SK-N-SH (cell line): ENCODE measurements at regions not wholly inside any gene's neighbourhood (a gene's known extent, or its start where the extent isn't known, plus 50 kb on each side); places are given as distances from the start of the nearest gene placed in this dataset.

ENCODE experiments used
- CTCF ChIA-PET: fragments of 300-600, 350-600 bp; formaldehyde crosslinking; extraction: SDS; loops from one replicate; lab custom pipeline; 2021; lab: Yijun Ruan, JAX
- POLR2A ChIA-PET: fragments of 350-600 bp; sonication (Branson Sonifier 250); formaldehyde crosslinking; extraction: SDS; loops from one replicate; lab custom pipeline; 2020; ENCODE audit warnings: antibody characterized with exemption, inconsistent platforms; lab: Yijun Ruan, JAX
- DNase-seq: peaks from one replicate; pipeline ENCODE4 v3.0.0; 2012
- H2AFZ ChIP-seq: fragments of 200-600 bp; sonication (generic); 2 replicates; pipeline ENCODE4 v1.8.1; 2016; ENCODE audit warnings: antibody characterized with exemption, mild to moderate bottlenecking, low read depth
- H3F3A ChIP-seq: fragments of 200-600 bp; sonication (generic); replicated peaks from 2 replicates; pipeline ENCODE3; 2016; ENCODE audit warnings: antibody characterized with exemption, mild to moderate bottlenecking; ENCODE audit not compliant: insufficient read depth
- H3K27ac ChIP-seq, 2 experiments: fragments of 200-500 bp in 1 of 2; fragments of 200-600 bp in 1 of 2; sonication (Bioruptor generic) in 1 of 2; sonication (generic), shearing (Covaris generic) in 1 of 2; 2 replicates each; pipeline versions ENCODE4 v1.5.1 to v1.6.1; 2014 to 2016; ENCODE audit warnings: low read depth in 2 of 2, inconsistent platforms in 1 of 2, low read length in 1 of 2, mild to moderate bottlenecking in 1 of 2, mixed read lengths in 1 of 2
- H3K27me3 ChIP-seq: fragments of 200-600 bp; sonication (generic), shearing (Covaris generic); 2 replicates; pipeline ENCODE4 v1.6.1; 2016; ENCODE audit warnings: mixed run types; ENCODE audit not compliant: insufficient read depth
- H3K36me3 ChIP-seq, 2 experiments: fragments of 200-500 bp in 1 of 2; fragments of 200-600 bp in 1 of 2; sonication (Bioruptor generic) in 1 of 2; sonication (generic) in 1 of 2; replicated peaks in 1 of 2; 2 replicates each; pipeline versions ENCODE3 to v1.5.1; 2014 to 2016; ENCODE audit warnings: low read length in 1 of 2, mild to moderate bottlenecking in 1 of 2; ENCODE audit not compliant: insufficient read depth in 2 of 2, control insufficient read depth in 1 of 2
- H3K4me1 ChIP-seq, 2 experiments: fragments of 200-500 bp in 1 of 2; fragments of 200-600 bp in 1 of 2; sonication (Bioruptor generic) in 1 of 2; sonication (generic), shearing (Covaris generic) in 1 of 2; 2 replicates each; pipeline versions ENCODE4 v1.5.1 to v1.6.1; 2014 to 2016; ENCODE audit warnings: low read depth in 1 of 2, low read length in 1 of 2, mixed run types in 1 of 2; ENCODE audit not compliant: insufficient read depth in 2 of 2, control insufficient read depth in 1 of 2
- H3K4me2 ChIP-seq: fragments of 200-600 bp; sonication (generic), shearing (Covaris generic); 2 replicates; pipeline ENCODE4 v1.6.1; 2017; ENCODE audit warnings: mixed run types
- H3K4me3 ChIP-seq, 2 experiments: fragments of 200-500 bp in 1 of 2; fragments of 200-600 bp in 1 of 2; sonication (Bioruptor generic) in 1 of 2; sonication (generic), shearing (Covaris generic) in 1 of 2; 2 replicates each; pipeline versions ENCODE4 v1.5.1 to v1.8.1; 2014 to 2016; ENCODE audit warnings: low read depth in 2 of 2, inconsistent platforms in 1 of 2, low read length in 1 of 2, mild to moderate bottlenecking in 1 of 2, mixed read lengths in 1 of 2, moderate library complexity in 1 of 2
- H3K79me2 ChIP-seq: fragments of 200-600 bp; sonication (generic); 2 replicates; pipeline ENCODE4 v1.8.1; 2017; ENCODE audit warnings: mild to moderate bottlenecking; ENCODE audit not compliant: insufficient read depth
- H3K9ac ChIP-seq: fragments of 200-600 bp; sonication (generic); 2 replicates; pipeline ENCODE4 v1.6.1; 2017; ENCODE audit warnings: mixed run types
- H3K9me2 ChIP-seq: fragments of 200-600 bp; sonication (generic); 2 replicates; pipeline ENCODE4 v1.6.1; 2017; ENCODE audit warnings: mixed run types
- H3K9me3 ChIP-seq: fragments of 200-600 bp; sonication (generic); 2 replicates; pipeline ENCODE4 v1.6.1; 2017; ENCODE audit warnings: mixed run types, mild to moderate bottlenecking, moderate library complexity
- H4K20me1 ChIP-seq: fragments of 200-600 bp; sonication (generic); 2 replicates; pipeline ENCODE4 v1.6.1; 2017; ENCODE audit warnings: mild to moderate bottlenecking, mixed run types; ENCODE audit not compliant: insufficient read depth
- ELF1 ChIP-seq: IDR thresholded peaks from 2 replicates; pipeline ENCODE4 v1.4.0; 2012
- EP300 ChIP-seq, 2 experiments: IDR thresholded peaks; 2 replicates each; pipeline versions ENCODE4 v1.4.0 to v1.6.1; 2012; ENCODE audit warnings: borderline replicate concordance in 1 of 2, low read depth in 1 of 2, low read length in 1 of 2
- EZH2phosphoT487 ChIP-seq: fragments of 200-600 bp; sonication (generic); IDR thresholded peaks from 2 replicates; pipeline ENCODE4 v1.6.1; 2017; ENCODE audit warnings: low read depth, mixed run types, mild to moderate bottlenecking, antibody characterized with exemption, moderate library complexity, borderline replicate concordance
- FOSL2 ChIP-seq: IDR thresholded peaks from 2 replicates; pipeline ENCODE4 v1.4.0; 2012; ENCODE audit warnings: low read depth, mild to moderate bottlenecking, moderate library complexity, borderline replicate concordance
- GATA2 ChIP-seq: sonication (generic); formaldehyde crosslinking; IDR thresholded peaks from 2 replicates; pipeline ENCODE4 v1.5.0; 2020; ENCODE audit warnings: mild to moderate bottlenecking, missing genetic modification reagents
- NFIC ChIP-seq: IDR thresholded peaks from 2 replicates; pipeline ENCODE4 v1.4.0; 2012; ENCODE audit warnings: borderline replicate concordance
- RAD21 ChIP-seq: IDR thresholded peaks from 2 replicates; pipeline ENCODE4 v1.6.1; 2012; ENCODE audit warnings: mild to moderate bottlenecking, low read length
- RCOR1 ChIP-seq: fragments of 150-350 bp; IDR thresholded peaks from 2 replicates; pipeline ENCODE4 v1.6.1; 2017; ENCODE audit warnings: antibody characterized with exemption, low read length
- TEAD4 ChIP-seq: IDR thresholded peaks from 2 replicates; pipeline ENCODE4 v1.4.0; 2012; ENCODE audit warnings: mild to moderate bottlenecking, borderline replicate concordance; ENCODE audit not compliant: insufficient read depth
- YY1 ChIP-seq: IDR thresholded peaks from 2 replicates; pipeline ENCODE4 v1.4.0; 2012; ENCODE audit warnings: low read depth, mild to moderate bottlenecking
- WGBS: methylation state at CpG from one replicate; pipeline ENCODE4 v1.1.6; 2017; ENCODE audit warnings: low lambda C conversion rate; 5-methylcytosine and 5-hydroxymethylcytosine counted together
- TF ChIP-seq, protein P1 (sequence below): IDR thresholded peaks from 2 replicates; pipeline ENCODE4 v1.4.0; 2012; ENCODE audit warnings: low read depth, borderline replicate concordance
- TF ChIP-seq, protein P2 (sequence below): fragments of 150-350 bp; IDR thresholded peaks from 2 replicates; pipeline ENCODE4 v1.6.1; 2017; ENCODE audit warnings: antibody characterized with exemption, low read length, low read depth, borderline replicate concordance
- TF ChIP-seq, protein P3 (sequence below): IDR thresholded peaks from 2 replicates; pipeline ENCODE4; 2012

DNA sequence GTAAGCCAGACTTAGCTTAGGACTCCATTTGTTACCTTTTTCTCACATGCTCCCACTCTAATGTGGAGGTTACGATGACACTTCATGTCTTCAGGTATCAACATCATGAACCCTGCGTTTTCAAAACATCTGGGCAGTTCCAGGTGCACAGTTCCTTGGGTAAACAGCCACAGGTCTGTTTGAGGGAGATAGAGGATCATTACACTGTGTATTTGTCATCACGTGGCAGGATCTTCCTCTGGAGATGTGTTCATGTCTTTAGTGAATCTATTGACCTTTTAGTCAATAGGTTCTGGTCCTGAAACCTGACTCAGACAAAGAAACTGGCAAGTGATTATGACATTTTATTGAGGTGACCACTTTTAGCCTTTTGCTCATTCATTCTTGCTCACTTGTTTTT, 145.5 kb downstream of the ANKRD7 start:
- H3K9me3 ChIP-seq, result no peaks in the 10 kb centered on the region
- no peaks in the 10 kb centered on the region for H3K36me3 ChIP-seq
- no peak overlapping the region for H3K4me3 ChIP-seq
- no peak overlapping the region for H3K9ac ChIP-seq
- CTCF ChIA-PET, result interaction anchor here (3.4 kb wide), 1 partner anchor 17 kb away, joined by 12 read pairs; no protein-coding TSS in a partner anchor
- H3K79me2 ChIP-seq, result no peaks in the 10 kb centered on the region
- POLR2A ChIA-PET, result no interaction called here
- H4K20me1 ChIP-seq, result no peaks in the 10 kb centered on the region
- no peaks in the 10 kb centered on the region for H3K4me1 ChIP-seq
- TF ChIP-seq, protein P1, sequence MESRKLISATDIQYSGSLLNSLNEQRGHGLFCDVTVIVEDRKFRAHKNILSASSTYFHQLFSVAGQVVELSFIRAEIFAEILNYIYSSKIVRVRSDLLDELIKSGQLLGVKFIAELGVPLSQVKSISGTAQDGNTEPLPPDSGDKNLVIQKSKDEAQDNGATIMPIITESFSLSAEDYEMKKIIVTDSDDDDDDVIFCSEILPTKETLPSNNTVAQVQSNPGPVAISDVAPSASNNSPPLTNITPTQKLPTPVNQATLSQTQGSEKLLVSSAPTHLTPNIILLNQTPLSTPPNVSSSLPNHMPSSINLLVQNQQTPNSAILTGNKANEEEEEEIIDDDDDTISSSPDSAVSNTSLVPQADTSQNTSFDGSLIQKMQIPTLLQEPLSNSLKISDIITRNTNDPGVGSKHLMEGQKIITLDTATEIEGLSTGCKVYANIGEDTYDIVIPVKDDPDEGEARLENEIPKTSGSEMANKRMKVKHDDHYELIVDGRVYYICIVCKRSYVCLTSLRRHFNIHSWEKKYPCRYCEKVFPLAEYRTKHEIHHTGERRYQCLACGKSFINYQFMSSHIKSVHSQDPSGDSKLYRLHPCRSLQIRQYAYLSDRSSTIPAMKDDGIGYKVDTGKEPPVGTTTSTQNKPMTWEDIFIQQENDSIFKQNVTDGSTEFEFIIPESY, result no peak
- TF ChIP-seq YY1 (no peak), FOSL2 (no peak)
- H3F3A ChIP-seq, result no peaks in the 10 kb centered on the region
- H3K9me2 ChIP-seq, result no peaks in the 10 kb centered on the region
- DNase-seq, result no peak
- H3K4me2 ChIP-seq, result no peak overlapping the region
- H3K27me3 ChIP-seq, result no peaks in the 10 kb centered on the region
- H2AFZ ChIP-seq, result no peak overlapping the region
- H3K27ac ChIP-seq, result no peak overlapping the region
- 22% methylated on average over 3 of the region's 3 CpGs for WGBS

DNA sequence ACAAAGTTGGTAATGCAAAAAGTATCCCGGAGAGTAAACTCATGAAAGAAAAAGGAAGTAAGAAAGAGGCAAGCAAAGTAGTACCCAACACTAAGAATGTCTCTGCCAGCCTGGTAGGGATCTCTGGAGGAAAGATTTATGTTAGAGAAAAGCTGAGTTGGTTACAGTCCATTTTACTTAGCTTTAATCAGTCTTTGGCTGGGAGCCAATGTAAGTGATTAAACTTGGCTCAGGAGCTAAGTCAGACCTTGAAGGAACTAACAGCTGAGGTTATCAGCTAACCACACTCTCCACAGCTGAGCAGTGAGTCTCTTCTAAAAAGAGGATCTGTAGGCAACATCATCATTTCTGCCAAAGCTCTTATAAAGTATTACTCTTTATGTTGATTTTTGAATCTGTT, 148.0 kb downstream of the ANKRD7 start:
- CTCF ChIA-PET, result interaction anchor here (1.1 to 2.2 kb wide), 2 partner anchors 20 to 52 kb away, joined by 3 to 10 read pairs; no protein-coding TSS in a partner anchor
- no peak overlapping the region for H2AFZ ChIP-seq
- H3K4me1 ChIP-seq, result no peaks in the 10 kb centered on the region
- H3K4me3 ChIP-seq, result no peak overlapping the region
- H3K36me3 ChIP-seq, result no peaks in the 10 kb centered on the region
- DNase-seq, result no peak
- no peaks in the 10 kb centered on the region for H3K9me2 ChIP-seq
- WGBS, result 70% methylated on average over 1 of the region's 1 CpG
- H4K20me1 ChIP-seq, result no peaks in the 10 kb centered on the region
- POLR2A ChIA-PET, result no interaction called here
- no peaks in the 10 kb centered on the region for H3F3A ChIP-seq
- H3K9ac ChIP-seq, result no peak overlapping the region
- no peaks in the 10 kb centered on the region for H3K27me3 ChIP-seq
- no peak overlapping the region for H3K27ac ChIP-seq
- TF ChIP-seq EZH2phosphoT487, result no peak
- peak; percentile 8; the same call in 1 of the 2 replicates for TF ChIP-seq NFIC
- no peak for TF ChIP-seq TEAD4
- H3K4me2 ChIP-seq, result no peak overlapping the region
- no peaks in the 10 kb centered on the region for H3K79me2 ChIP-seq
- no peaks in the 10 kb centered on the region for H3K9me3 ChIP-seq

DNA sequence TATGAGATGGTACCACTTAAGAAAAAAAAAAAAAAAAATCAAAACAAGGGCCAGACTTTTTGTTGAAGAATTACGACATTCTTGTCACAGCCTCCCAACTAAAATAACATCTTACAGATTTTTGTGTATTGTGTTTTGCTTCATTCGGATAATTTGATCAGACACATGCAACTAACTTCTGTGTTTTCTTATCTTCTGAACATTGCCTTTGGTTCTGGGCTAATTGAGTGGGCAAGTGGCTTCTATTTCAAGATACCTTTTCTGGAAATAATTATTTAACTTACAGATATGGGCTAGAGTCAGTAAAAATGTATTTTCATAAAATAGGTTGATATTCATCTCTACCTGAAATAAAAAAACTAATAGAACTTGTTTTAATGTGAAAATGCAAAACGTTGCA, 165.1 kb downstream of the ANKRD7 start:
- Histone ChIP-seq H3K27ac (no peak overlapping the region; a peak in 1 of 4 replicates), H3K9ac (no peak overlapping the region), H3K9me2 (no peaks in the 10 kb centered on the region), H3K4me2 (no peak overlapping the region), H3K79me2 (no peaks in the 10 kb centered on the region), H3K36me3 (no peaks in the 10 kb centered on the region), H3K4me1 (no peaks in the 10 kb centered on the region; a peak in 1 of 4 replicates), H3K9me3 (no peaks in the 10 kb centered on the region), H3K27me3 (no peaks in the 10 kb centered on the region), H2AFZ (no peak overlapping the region), H3K4me3 (no peak overlapping the region), H3F3A (no peaks in the 10 kb centered on the region), H4K20me1 (no peaks in the 10 kb centered on the region)
- ChIA-PET POLR2A (no interaction called here), CTCF (interaction anchor here (0.9 kb wide), 1 partner anchor 9 kb away, joined by 3 read pairs; no protein-coding TSS in a partner anchor)
- DNase-seq, result no peak
- 13% methylated on average over 3 of the region's 3 CpGs for WGBS
- TF ChIP-seq NFIC (no peak), RCOR1 (peak; percentile 60; the same call in 1 of the 2 replicates), GATA2 (CRISPR knock-in tag) (peak; percentile 76), ELF1 (no peak), RAD21 (no peak), EP300 (IDR thresholded peaks at IDR 0.05; ENCODE audit: borderline replicate concordance in 1 of 2, low read depth in 1 of 2, low read length in 1 of 2) (peak in 1 of 2 experiments; percentile 74; a peak in 2 of 4 replicates)
- TF ChIP-seq, protein P2, sequence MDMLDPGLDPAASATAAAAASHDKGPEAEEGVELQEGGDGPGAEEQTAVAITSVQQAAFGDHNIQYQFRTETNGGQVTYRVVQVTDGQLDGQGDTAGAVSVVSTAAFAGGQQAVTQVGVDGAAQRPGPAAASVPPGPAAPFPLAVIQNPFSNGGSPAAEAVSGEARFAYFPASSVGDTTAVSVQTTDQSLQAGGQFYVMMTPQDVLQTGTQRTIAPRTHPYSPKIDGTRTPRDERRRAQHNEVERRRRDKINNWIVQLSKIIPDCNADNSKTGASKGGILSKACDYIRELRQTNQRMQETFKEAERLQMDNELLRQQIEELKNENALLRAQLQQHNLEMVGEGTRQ, result no peak
- TF ChIP-seq, protein P3, sequence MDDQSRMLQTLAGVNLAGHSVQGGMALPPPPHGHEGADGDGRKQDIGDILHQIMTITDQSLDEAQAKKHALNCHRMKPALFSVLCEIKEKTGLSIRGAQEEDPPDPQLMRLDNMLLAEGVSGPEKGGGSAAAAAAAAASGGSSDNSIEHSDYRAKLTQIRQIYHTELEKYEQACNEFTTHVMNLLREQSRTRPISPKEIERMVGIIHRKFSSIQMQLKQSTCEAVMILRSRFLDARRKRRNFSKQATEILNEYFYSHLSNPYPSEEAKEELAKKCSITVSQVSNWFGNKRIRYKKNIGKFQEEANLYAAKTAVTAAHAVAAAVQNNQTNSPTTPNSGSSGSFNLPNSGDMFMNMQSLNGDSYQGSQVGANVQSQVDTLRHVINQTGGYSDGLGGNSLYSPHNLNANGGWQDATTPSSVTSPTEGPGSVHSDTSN, result no peak
